ENCODE measurements at regions not wholly inside any gene's neighbourhood (a gene's known extent, or its start where the extent isn't known, plus 50 kb on each side); places are given as distances from the start of the nearest gene placed in this dataset.

GRCh38 chr9:119420231-119420630 is 51.0 kb upstream of the BRINP1 start:
- TF ChIP-seq CTCF (IDR thresholded peaks at IDR 0.05; ENCODE audit: low read length): no peak
- no peak for TF ChIP-seq EZH2 (IDR thresholded peaks at IDR 0.05; ENCODE audit: borderline replicate concordance, low read length)

Data from OCI-LY1 (cell line).